GM20000 (cell line): ENCODE measurements at regions not wholly inside any gene's neighbourhood (a gene's known extent, or its start where the extent isn't known, plus 50 kb on each side); places are given as distances from the start of the nearest gene placed in this dataset.
"Not testable (repeated sequence)": the region's sequence is repeated elsewhere in the genome, so short reads cannot be mapped to it uniquely, and the experiment has no call there.

Experiments used
- DNase-seq: peaks from one replicate; pipeline ENCODE4 v3.0.0; 2012; ENCODE audit warnings: low spot score
- TF ChIP-seq, protein P1 (sequence below): IDR thresholded peaks from 2 replicates; pipeline ENCODE4 v1.5.1; 2012; ENCODE audit warnings: mild to moderate bottlenecking, control low read depth; ENCODE audit errors: extremely low read depth, missing control alignments

DNA sequence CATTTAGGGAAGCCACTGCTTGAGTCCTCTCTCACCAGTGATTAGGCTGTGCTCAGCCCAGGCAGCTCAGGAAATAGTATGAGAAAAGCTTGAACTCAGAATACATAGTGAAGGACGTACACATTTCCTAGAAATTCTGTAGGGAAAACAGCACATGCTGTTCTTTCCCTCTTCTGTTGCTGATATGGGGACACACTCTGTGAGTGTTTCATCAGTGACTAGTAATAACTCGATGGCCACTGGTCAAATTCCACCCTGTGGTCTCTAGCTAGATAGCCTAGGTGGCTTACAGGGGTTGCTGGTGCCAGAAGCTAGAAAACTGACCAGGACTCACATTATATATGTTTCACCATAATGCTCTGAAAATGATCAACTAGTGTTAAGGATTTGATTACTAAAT is 259.8 kb upstream of the SOX4 start:
- no peak for DNase-seq
- TF ChIP-seq, protein P1, sequence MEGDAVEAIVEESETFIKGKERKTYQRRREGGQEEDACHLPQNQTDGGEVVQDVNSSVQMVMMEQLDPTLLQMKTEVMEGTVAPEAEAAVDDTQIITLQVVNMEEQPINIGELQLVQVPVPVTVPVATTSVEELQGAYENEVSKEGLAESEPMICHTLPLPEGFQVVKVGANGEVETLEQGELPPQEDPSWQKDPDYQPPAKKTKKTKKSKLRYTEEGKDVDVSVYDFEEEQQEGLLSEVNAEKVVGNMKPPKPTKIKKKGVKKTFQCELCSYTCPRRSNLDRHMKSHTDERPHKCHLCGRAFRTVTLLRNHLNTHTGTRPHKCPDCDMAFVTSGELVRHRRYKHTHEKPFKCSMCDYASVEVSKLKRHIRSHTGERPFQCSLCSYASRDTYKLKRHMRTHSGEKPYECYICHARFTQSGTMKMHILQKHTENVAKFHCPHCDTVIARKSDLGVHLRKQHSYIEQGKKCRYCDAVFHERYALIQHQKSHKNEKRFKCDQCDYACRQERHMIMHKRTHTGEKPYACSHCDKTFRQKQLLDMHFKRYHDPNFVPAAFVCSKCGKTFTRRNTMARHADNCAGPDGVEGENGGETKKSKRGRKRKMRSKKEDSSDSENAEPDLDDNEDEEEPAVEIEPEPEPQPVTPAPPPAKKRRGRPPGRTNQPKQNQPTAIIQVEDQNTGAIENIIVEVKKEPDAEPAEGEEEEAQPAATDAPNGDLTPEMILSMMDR = no peak

DNA sequence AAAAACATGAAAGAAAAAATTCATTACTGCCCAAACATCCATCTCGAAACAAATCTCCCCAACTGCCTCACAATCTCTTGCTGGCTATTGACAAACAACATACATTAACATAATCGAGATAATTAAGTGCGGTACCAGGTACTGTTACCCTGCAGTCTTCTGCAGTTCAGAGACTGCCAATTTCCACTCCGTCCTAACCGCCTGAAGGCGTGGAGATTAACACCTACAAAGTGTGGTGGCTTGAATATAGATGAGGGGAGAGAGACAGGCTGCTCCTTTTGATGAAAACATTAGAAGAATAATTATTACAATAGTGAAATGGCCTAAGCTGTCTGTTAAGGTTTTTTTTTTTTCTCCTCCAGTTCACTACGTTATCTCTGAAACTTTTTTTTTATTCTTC is 258.9 kb upstream of the SOX4 start:
- DNase-seq = no peak
- TF ChIP-seq, protein P1 = no peak

DNA sequence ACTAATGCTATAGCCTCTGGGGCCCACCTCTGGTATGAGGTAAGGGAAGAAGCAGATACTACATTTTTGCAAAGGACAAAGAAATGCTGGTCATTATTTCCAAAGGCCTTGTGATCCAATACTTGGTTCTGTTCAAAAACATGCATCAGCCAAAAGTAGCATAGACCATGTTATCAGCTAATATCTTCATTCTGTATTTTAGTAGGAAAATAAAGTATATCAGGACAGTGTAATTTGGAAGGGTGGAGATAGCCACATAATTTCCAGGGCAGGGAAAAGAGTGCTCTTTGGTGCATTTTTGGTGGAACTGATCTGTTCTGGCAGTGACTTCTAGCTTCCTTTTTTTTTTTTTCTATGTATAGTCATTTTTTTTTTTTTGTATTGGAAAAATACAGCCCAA is 258.0 kb upstream of the SOX4 start:
- DNase-seq = no peak
- TF ChIP-seq, protein P1 = no peak

DNA sequence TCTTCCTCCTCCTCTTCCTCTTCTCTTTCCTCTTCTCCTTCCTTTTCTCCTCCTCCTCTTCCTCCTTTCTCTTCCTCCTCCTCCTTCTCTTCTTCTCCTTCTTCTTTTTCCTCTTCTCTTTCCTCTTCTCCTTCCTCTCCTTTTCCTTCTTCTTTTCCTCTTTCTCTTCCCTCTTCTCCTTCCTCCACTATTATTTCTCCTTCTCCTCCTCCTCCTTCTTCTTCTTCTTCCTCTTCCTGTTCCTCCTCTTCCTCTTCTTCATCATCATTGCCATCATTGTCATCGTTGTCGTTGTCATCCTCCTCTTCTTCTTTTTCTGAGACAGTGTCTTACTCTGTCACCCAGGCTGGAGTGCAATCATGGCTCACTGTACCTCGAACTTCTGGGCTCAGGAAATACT is 256.3 kb upstream of the SOX4 start:
- TF ChIP-seq, protein P1 = no peak
- DNase-seq = no peak

DNA sequence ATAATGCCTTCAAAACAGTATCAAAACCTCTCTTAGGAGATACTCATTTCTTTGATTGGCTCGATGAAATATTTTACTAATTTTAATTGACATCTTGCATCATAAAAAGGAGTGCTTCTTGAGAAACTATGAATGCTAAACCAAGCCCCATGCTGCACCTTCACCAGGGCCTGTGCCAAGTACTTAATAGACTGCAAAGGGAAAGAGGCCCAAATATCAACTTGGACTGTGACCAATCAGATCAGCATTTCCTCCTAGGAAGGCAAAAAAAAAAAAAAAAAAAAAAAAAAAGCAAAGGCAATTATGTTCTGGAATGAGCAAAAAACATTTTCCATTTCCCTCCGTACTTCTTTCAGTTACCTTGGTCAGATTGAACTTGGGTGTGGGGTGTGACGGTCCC is 253.0 kb upstream of the SOX4 start:
- no peak for DNase-seq
- TF ChIP-seq, protein P1 = no peak

DNA sequence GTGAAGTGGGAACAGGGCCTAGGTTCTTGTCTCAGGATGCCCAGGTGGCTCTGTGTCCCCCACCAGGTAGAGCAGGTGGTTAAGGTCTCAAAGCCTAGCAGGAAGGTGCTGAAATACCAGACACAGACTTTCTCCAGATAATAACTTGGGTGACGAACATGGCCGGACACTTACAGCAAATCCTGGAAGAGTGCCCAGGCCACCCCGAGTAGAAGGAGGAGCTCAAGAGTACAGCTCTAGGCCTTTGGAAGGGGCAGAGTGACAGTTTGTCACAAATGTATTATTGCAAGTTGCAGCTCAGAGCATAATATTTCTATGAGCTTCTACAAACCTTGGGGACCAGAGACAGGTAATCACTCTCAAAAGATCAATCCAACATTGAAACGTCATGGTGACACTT is 251.6 kb upstream of the SOX4 start:
- TF ChIP-seq, protein P1 = no peak
- DNase-seq = no peak

DNA sequence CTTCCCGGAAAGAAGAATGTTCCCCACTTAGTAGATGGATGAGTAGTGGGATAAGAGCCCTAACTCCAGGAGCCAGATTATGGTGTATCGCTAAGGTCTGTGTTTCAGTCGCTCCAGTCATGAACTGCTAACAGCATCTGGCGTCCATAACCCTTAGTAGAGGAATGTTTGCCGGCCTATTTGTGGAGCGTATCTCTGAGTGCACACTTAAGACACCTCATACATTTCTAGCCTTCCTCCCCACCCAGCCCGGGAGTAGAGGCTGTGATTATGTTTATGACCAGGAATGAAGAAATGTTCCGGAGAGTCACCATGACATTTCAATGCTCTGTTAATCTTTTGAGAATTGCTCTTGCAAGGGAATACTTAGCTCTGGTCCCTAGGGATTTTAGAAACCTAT is 251.1 kb upstream of the SOX4 start:
- TF ChIP-seq, protein P1 = no peak
- no peak for DNase-seq

DNA sequence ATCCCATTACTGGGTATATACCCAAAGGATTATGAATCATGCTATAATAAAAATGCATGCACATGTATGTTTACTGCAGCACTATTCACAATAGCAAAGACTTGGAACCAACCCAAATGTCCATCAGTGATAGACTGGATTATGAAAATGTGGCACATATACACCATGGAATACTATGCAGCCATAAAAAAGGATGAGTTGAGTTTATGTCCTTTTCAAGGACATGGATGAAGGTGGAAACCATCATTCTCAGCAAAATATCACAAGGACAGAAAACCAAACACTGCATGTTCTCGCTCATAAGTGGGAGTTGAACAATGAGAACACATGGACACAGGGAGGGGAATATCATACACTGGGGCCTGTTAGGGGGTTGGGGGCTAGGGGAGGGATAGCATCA is 247.8 kb upstream of the SOX4 start:
- not testable (repeated sequence) for DNase-seq
